ENCODE measurements at regions not wholly inside any gene's neighbourhood (a gene's known extent, or its start where the extent isn't known, plus 50 kb on each side); places are given as distances from the start of the nearest gene placed in this dataset.

GRCh38 chr1:83571536-83571935, 427.4 kb downstream of the TTLL7 start:
- DNase-seq, result no peak

- no peak for DNase-seq
Measured at GRCh38 chr1:83561346-83561745, 437.6 kb downstream of the TTLL7 start.

DNA sequence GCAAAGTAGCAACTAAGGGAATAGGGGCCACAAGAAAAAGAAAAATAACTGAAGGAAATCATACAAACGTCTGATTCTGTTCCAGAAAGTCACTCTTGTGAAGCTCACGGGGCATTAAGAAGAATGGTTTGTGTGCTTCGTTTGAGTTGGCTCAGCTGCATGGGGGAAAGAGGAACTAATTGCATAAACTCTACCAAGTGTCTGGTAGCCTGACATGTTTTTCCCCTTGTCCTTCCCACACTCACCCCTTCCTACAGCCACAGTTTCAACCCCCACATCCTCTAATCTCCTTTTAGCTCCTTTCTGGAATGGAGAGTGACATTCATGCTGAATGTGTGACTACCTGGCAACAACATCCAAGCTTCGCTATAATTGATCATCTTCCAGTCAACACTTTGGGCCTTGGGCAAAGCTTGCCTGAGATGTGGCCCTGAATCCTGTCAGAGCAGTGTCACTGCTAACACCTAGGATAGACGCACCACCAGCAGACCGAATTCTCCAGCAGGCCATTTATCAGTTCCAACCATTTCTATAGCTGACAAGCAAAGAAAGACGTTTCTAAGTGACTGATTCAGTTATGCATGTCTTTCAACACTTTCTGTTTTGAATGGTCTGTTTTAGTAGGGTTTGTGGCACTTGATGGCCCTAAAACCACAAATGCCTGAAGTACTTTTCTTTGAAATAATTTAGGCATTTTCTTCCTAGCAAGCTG, 439.6 kb downstream of the TTLL7 start:
- no peak for DNase-seq

GRCh38 chr1:83555871-83556270, 443.1 kb downstream of the TTLL7 start:
- DNase-seq, result no peak

- no peak for DNase-seq
Measured at GRCh38 chr1:83554174-83554573, 444.8 kb downstream of the TTLL7 start.

GRCh38 chr1:83552820-83553219, 446.1 kb downstream of the TTLL7 start:
- DNase-seq, result no peak

DNA sequence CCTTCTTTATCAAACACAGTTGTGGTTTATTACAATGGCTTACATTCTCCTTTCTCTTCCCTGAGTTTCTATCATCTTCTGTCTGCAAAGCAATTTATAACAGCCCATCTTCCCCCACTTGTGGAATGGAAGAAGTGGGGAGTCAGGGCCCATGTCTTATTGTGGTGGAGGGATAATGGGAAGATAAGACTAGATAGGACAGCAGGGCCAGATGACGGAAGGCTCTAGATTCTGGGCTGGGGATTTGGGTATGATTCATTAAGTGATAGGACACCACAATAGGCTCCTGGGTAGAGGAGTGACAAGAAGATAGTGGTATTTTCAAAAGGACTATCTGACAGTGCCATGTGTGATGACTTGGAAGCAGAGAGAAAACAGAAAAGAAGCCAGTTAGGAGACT, 450.6 kb downstream of the TTLL7 start:
- no peak for DNase-seq

GRCh38 chr1:83547901-83548300, 451.0 kb downstream of the TTLL7 start:
- no peak for DNase-seq

GRCh38 chr1:83546874-83547273, 452.1 kb downstream of the TTLL7 start:
- DNase-seq, result peak; percentile 27

GRCh38 chr1:83545066-83545862, 453.7 kb downstream of the TTLL7 start:
- peak; percentile 55 for DNase-seq

DNA sequence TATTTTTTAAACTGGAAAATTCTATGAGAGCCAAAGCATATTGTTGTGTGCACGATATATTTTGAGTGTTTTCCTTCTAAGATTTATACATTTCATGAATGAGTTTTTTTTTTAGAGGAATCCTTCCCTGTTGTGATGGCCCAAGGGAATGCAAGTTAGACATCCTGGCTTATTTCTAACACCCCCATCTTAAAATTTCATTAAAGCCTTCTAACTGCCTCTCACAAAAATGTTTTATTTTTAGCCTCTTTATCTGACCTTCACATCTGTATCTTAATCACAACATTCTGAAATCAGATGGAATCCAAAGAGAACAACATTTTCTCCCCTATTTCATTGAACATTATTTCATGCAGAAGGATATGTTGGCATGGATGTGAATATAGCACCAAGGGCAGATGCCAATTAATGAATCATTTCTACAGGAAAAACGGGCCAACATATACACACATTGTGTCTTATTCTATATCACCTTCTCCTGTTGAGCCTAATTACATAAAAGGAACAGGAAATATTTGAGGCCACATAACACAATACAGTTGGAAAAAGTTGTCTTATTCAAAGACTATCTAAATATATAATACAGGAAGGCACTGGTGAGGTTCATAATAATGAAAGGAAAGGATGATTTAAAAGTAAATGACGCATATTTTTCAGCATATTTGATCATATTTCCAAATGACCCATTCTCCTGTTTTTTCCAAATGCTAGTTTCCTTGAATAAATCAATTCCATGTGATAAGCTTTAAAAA, 455.5 kb downstream of the TTLL7 start:
- DNase-seq, result no peak

GRCh38 chr1:83531521-83532309, 467.2 kb downstream of the TTLL7 start:
- DNase-seq, result no peak

GRCh38 chr1:83530506-83530905, 468.4 kb downstream of the TTLL7 start:
- no peak for DNase-seq

- DNase-seq, result no peak
Measured at GRCh38 chr1:83527987-83528386, 470.9 kb downstream of the TTLL7 start.

GRCh38 chr1:83520797-83521196, 478.1 kb downstream of the TTLL7 start:
- DNase-seq, result no peak

- DNase-seq, result peak; percentile 42
Measured at GRCh38 chr1:83516369-83516768, 482.6 kb downstream of the TTLL7 start.

DNA sequence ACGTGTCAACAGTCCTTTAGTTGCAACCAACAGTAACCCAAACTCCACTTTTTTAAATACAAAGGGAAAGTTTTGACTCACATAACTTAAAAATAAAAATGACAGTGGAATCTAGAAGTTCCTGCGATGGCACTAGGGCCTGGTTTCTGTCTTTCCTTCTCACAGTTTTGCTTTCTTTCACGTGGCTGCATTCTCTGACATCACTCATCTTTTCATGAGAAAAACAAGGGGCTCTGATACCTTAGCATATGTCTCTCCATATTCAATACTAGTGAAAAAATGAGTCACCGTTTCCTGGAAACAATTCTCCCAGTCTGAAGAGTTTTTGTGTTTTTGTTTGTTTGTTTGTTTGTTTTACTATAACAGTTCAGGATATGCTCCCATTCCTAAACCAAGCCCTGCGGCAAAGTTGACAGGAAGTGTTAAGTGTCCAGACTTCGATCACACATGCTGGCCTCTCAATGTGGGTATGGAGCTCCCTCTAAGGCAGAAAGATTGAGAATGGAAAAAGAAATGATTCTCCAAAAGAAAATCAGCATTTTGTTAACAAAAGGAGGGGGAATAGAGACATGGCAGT, 483.3 kb downstream of the TTLL7 start:
- no peak for DNase-seq

DNA sequence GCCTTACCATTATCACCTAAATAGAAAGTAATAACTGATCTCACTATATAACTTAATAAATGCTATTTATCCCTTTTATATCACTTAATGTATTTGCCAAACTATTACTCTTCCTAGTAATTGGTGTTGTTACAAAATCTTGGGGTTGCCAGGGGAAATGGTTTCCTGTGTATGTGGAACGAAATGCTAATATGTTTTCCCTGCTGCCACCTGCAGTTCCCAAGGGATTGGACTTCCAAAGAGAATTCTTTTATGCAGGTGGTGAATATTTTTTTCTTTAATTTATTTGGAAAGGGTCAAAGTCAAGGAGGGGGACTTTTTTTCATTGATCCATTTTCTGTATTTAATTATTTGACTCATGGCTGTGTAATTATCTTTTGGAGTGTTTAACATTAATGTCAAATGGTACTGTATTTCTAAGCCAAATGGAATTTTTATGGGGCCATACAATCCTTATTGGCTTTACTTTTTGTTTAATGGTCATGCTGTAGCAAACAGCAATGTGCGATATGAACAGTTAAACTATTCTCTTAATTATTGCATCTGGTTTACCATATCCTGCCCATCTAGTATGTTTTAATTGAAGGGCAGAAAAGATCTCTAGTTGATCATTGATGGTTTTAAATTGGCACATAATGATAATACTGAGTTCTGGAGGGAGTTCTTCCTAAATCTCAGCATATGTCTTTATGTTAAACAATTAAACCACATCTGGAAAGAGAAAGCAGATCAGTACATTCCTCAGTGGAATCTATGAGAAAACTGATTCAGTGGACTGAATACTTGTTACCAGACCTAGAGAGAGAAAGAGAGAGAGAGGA, 486.3 kb downstream of the TTLL7 start:
- DNase-seq, result no peak

DNA sequence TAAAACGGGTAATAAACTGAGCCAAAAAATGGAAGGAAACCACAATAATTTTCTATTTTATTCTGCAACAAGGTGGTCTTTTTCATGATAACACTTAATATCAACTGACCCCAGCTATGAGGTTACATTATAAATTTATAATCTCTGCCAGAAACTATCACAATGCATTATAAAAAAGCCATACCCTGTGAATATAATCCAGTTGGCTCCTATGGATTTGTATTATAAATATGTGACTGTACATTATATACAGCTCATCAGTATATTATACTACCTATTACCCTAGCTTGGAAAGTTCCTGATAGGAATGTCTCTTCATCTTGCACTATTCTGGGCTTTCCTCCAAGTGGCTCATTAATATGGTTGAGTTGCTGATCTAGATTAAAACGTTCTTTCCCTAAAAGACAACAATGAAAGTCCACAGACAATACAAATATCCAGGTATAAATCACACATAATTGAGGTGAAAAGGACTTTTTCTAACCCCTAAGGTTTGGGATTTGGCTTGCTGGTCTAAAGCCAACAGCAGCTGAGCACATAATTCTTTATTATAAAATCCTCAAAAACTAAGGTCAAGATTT, 487.7 kb downstream of the TTLL7 start:
- no peak for DNase-seq

DNA sequence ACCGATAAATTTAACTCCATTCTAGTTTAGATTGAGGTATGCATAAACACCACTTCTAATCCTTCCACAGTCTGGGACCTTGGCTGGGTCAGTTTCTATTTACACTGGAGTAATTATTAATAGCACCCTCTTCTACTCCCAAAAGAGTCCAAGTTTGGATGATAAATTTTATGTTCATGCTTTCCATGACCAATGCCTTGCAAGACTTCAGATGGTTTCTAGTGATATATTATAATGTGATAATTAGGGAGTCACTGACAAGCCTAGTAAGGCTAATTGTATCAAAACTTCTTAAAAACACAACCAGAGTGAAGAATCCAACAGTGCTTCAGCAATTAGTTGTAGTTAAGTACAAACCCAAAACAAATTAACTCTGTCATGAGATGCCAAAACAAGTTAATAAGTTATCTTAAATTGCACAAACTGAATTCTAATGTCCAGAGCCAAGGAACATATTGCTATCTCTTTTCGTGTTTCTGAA, 489.6 kb downstream of the TTLL7 start:
- DNase-seq, result no peak
